HCT116 (cell line): ENCODE measurements at regions not wholly inside any gene's neighbourhood (a gene's known extent, or its start where the extent isn't known, plus 50 kb on each side); places are given as distances from the start of the nearest gene placed in this dataset.

Experiments
- CTCF ChIP-seq, 3 experiments: fragments of 200-600 bp in 1 of 3; sonication (generic) in 1 of 3; IDR thresholded peaks in 2 of 3; conservative IDR thresholded peaks in 1 of 3; 2 replicates each; pipeline ENCODE4 v1.5.1; 2012 to 2017; ENCODE audit warnings: low read depth in 2 of 3, low read length in 2 of 3, antibody characterized with exemption in 1 of 3, borderline replicate concordance in 1 of 3, control low read depth in 1 of 3, mild to moderate bottlenecking in 1 of 3, mixed read lengths in 1 of 3, mixed run types in 1 of 3, moderate library complexity in 1 of 3; ENCODE audit not compliant: insufficient read depth in 1 of 3
- ELF1 ChIP-seq: IDR thresholded peaks from 2 replicates; pipeline ENCODE4 v1.6.1; 2012; ENCODE audit warnings: low read depth, borderline replicate concordance
- EZH2 ChIP-seq: fragments of 200-600 bp; sonication (generic); IDR thresholded peaks from 2 replicates; pipeline ENCODE4 v1.6.1; 2017; ENCODE audit warnings: antibody characterized with exemption, mixed run types
- EZH2phosphoT487 ChIP-seq: fragments of 200-600 bp; IDR thresholded peaks from 2 replicates; pipeline ENCODE4 v1.6.1; 2018; ENCODE audit warnings: antibody characterized with exemption, borderline replicate concordance
- POLR2A ChIP-seq: IDR thresholded peaks from 2 replicates; pipeline ENCODE4 v1.7.0; 2011; ENCODE audit warnings: borderline replicate concordance; ENCODE audit not compliant: insufficient read depth, insufficient read length; ENCODE audit errors: extremely low read depth
- POLR2AphosphoS5 ChIP-seq: IDR thresholded peaks from 2 replicates; pipeline ENCODE4 v1.6.1; 2011; ENCODE audit warnings: mild to moderate bottlenecking, low read depth, low read length, moderate library complexity
- RAD21 ChIP-seq: IDR thresholded peaks from 2 replicates; pipeline ENCODE4 v1.6.1; 2012; ENCODE audit warnings: low read depth, mild to moderate bottlenecking
- SP1 ChIP-seq: IDR thresholded peaks from 2 replicates; pipeline ENCODE4 v1.6.1; 2012; ENCODE audit warnings: low read depth
- ZBTB33 ChIP-seq: IDR thresholded peaks from 2 replicates; pipeline ENCODE4 v1.6.1; 2011; ENCODE audit warnings: mild to moderate bottlenecking, low read length, moderate library complexity; ENCODE audit not compliant: insufficient replicate concordance; ENCODE audit errors: extremely low read depth
- ZNF274 ChIP-seq: fragments of 200-500 bp; sonication (Bioruptor generic); IDR thresholded peaks from 2 replicates; pipeline ENCODE4 v1.6.1; 2014; ENCODE audit warnings: mild to moderate bottlenecking, low read depth, low read length, inconsistent platforms

- TF ChIP-seq SP1 (no peak), ZNF274 (no peak), CTCF (IDR thresholded peaks at IDR 0.05 in 2 of 3, conservative IDR thresholded peaks at IDR 0.05 in 1 of 3; ENCODE audit: borderline replicate concordance in 1 of 3, insufficient read depth in 1 of 3, low read depth in 2 of 3, low read length in 2 of 3) (no peak), ZBTB33 (no peak), POLR2AphosphoS5 (no peak), POLR2A (no peak), EZH2 (no peak), EZH2phosphoT487 (no peak), RAD21 (no peak), ELF1 (no peak)
These were observed 172.5 kb upstream of the RAB6C start for GRCh38 chr2:129806990-129807389.
